ENCODE measurements at regions not wholly inside any gene's neighbourhood (a gene's known extent, or its start where the extent isn't known, plus 50 kb on each side); places are given as distances from the start of the nearest gene placed in this dataset.
"Not testable (repeated sequence)": the region's sequence is repeated elsewhere in the genome, so short reads cannot be mapped to it uniquely, and the experiment has no call there.

- no peak for DNase-seq (ENCODE audit: low read depth in 2 of 2)
Measured at GRCh38 chr4:43435291-43435690, 542.8 kb downstream of the GRXCR1 start.

- no peak for DNase-seq (ENCODE audit: low read depth in 2 of 2)
Measured at GRCh38 chr4:43452948-43453347, 560.4 kb downstream of the GRXCR1 start.

- DNase-seq (ENCODE audit: low read depth in 2 of 2) = no peak
Measured at GRCh38 chr4:43456383-43456782, 563.9 kb downstream of the GRXCR1 start.

GRCh38 chr4:43457866-43458265, 565.4 kb downstream of the GRXCR1 start:
- no peak for DNase-seq (ENCODE audit: low read depth in 2 of 2)

- DNase-seq (ENCODE audit: low read depth in 2 of 2) = no peak
Measured at GRCh38 chr4:43458293-43458692, 565.8 kb downstream of the GRXCR1 start.

GRCh38 chr4:43471950-43472349, 579.4 kb downstream of the GRXCR1 start:
- DNase-seq (ENCODE audit: low read depth in 2 of 2) = no peak

- no peak for DNase-seq (ENCODE audit: low read depth in 2 of 2)
Measured at GRCh38 chr4:43481526-43481925, 589.0 kb downstream of the GRXCR1 start.

GRCh38 chr4:43485196-43485595, 592.7 kb downstream of the GRXCR1 start:
- DNase-seq (ENCODE audit: low read depth in 2 of 2) = no peak

GRCh38 chr4:43496188-43496587, 603.7 kb downstream of the GRXCR1 start:
- DNase-seq (ENCODE audit: low read depth in 2 of 2) = no peak

GRCh38 chr4:43496602-43497001, 604.1 kb downstream of the GRXCR1 start:
- no peak for DNase-seq (ENCODE audit: low read depth in 2 of 2)

GRCh38 chr4:43505823-43506222, 613.3 kb downstream of the GRXCR1 start:
- not testable (repeated sequence) for DNase-seq (ENCODE audit: low read depth in 2 of 2)

GRCh38 chr4:43512253-43512652, 619.7 kb downstream of the GRXCR1 start:
- no peak for DNase-seq (ENCODE audit: low read depth in 2 of 2)

GRCh38 chr4:43525646-43526045, 633.1 kb downstream of the GRXCR1 start:
- no peak for DNase-seq (ENCODE audit: low read depth in 2 of 2)

- DNase-seq (ENCODE audit: low read depth in 2 of 2) = no peak
Measured at GRCh38 chr4:43547561-43547960, 655.0 kb downstream of the GRXCR1 start.

- DNase-seq (ENCODE audit: low read depth in 2 of 2) = no peak
Measured at GRCh38 chr4:43550981-43551627, 658.6 kb downstream of the GRXCR1 start.

GRCh38 chr4:43556262-43556661, 663.7 kb downstream of the GRXCR1 start:
- no peak for DNase-seq (ENCODE audit: low read depth in 2 of 2)

GRCh38 chr4:43560047-43560446, 667.5 kb downstream of the GRXCR1 start:
- no peak for DNase-seq (ENCODE audit: low read depth in 2 of 2)

- no peak for DNase-seq (ENCODE audit: low read depth in 2 of 2)
Measured at GRCh38 chr4:43564107-43564506, 671.6 kb downstream of the GRXCR1 start.

- DNase-seq (ENCODE audit: low read depth in 2 of 2) = no peak
Measured at GRCh38 chr4:43564591-43564990, 672.1 kb downstream of the GRXCR1 start.

GRCh38 chr4:43567644-43568043, 675.1 kb downstream of the GRXCR1 start:
- no peak for DNase-seq (ENCODE audit: low read depth in 2 of 2)

- DNase-seq (ENCODE audit: low read depth in 2 of 2) = no peak
Measured at GRCh38 chr4:43586813-43587212, 694.3 kb downstream of the GRXCR1 start.

GRCh38 chr4:43587758-43588157, 695.2 kb downstream of the GRXCR1 start:
- DNase-seq (ENCODE audit: low read depth in 2 of 2) = no peak

GRCh38 chr4:43607400-43607799, 714.9 kb downstream of the GRXCR1 start:
- DNase-seq (ENCODE audit: low read depth in 2 of 2) = no peak

- no peak for DNase-seq (ENCODE audit: low read depth in 2 of 2)
Measured at GRCh38 chr4:43607827-43608461, 715.4 kb downstream of the GRXCR1 start.
